RWPE2 (cell line): ENCODE measurements at regions not wholly inside any gene's neighbourhood (a gene's known extent, or its start where the extent isn't known, plus 50 kb on each side); places are given as distances from the start of the nearest gene placed in this dataset.

Experiments
- ATAC-seq: fragments of 200-7000 bp; cut with Tn5 transposase; 3 replicates; pipeline ENCODE4 v1.9.1; 2021; ENCODE audit warnings: low read depth
- DNase-seq: peaks from one replicate; pipeline ENCODE4 v3.0.0-alpha.2; 2020; ENCODE audit warnings: low spot score
- H3K27ac ChIP-seq: fragments of 450-650 bp; 2 replicates; pipeline ENCODE4 v1.5.1; 2017; ENCODE audit warnings: mild to moderate bottlenecking; ENCODE audit not compliant: poor library complexity, severe bottlenecking
- H3K27me3 ChIP-seq: fragments of 250-450 bp; sonication (Bioruptor Pico); 2 replicates; pipeline ENCODE4 v1.5.1; 2021; ENCODE audit warnings: mild to moderate bottlenecking, moderate library complexity; ENCODE audit not compliant: insufficient read depth, poor library complexity, severe bottlenecking
- H3K36me3 ChIP-seq: fragments of 250-450 bp; sonication (Bioruptor Pico); 2 replicates; pipeline ENCODE4 v1.5.1; 2020; ENCODE audit warnings: low read depth, mild to moderate bottlenecking, moderate library complexity
- H3K4me1 ChIP-seq: fragments of 250-450 bp; sonication (Bioruptor Pico); 2 replicates; pipeline ENCODE4 v1.5.1; 2021; ENCODE audit warnings: mild to moderate bottlenecking, moderate library complexity; ENCODE audit not compliant: insufficient read depth, poor library complexity, severe bottlenecking
- H3K4me3 ChIP-seq: fragments of 250-450 bp; sonication (Bioruptor Pico); 2 replicates; pipeline ENCODE4 v1.5.1; 2021; ENCODE audit warnings: mild to moderate bottlenecking, moderate library complexity; ENCODE audit not compliant: severe bottlenecking
- H3K9me3 ChIP-seq: fragments of 250-450 bp; sonication (Bioruptor Pico); 2 replicates; pipeline ENCODE4 v1.5.1; 2021; ENCODE audit warnings: mild to moderate bottlenecking, moderate library complexity; ENCODE audit not compliant: severe bottlenecking
- TF ChIP-seq, protein P1 (sequence below): fragments of 450-650 bp; IDR thresholded peaks from one replicate; pipeline ENCODE4 v1.5.1; 2017; ENCODE audit warnings: mild to moderate bottlenecking, moderate library complexity; ENCODE audit not compliant: poor library complexity, severe bottlenecking

DNA sequence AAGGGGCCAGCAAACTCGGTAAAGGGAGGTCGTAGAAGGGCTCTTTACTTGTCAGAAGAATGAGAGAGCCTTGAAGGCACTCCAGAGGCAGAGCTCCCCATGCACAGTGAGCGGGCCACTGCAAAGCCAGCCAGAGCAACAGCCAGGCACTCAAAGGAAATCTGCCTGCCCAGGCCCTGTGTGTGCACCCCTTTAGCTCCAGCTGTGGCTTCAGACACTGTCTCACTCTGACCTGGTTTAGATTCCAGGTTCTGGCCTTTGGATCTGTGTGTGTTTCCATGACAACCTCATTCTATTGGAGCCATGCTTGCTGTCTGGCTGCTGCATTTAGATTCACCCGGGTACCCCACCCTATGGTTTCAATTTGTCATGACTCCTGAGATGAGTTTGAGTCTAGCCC is 170.3 kb downstream of the CAPZA3 start:
- Histone ChIP-seq H3K27ac (no peak overlapping the region), H3K36me3 (no peaks in the 10 kb centered on the region), H3K27me3 (no peaks in the 10 kb centered on the region), H3K4me3 (no peak overlapping the region), H3K4me1 (no peaks in the 10 kb centered on the region), H3K9me3 (no peaks in the 10 kb centered on the region)
- TF ChIP-seq, protein P1, sequence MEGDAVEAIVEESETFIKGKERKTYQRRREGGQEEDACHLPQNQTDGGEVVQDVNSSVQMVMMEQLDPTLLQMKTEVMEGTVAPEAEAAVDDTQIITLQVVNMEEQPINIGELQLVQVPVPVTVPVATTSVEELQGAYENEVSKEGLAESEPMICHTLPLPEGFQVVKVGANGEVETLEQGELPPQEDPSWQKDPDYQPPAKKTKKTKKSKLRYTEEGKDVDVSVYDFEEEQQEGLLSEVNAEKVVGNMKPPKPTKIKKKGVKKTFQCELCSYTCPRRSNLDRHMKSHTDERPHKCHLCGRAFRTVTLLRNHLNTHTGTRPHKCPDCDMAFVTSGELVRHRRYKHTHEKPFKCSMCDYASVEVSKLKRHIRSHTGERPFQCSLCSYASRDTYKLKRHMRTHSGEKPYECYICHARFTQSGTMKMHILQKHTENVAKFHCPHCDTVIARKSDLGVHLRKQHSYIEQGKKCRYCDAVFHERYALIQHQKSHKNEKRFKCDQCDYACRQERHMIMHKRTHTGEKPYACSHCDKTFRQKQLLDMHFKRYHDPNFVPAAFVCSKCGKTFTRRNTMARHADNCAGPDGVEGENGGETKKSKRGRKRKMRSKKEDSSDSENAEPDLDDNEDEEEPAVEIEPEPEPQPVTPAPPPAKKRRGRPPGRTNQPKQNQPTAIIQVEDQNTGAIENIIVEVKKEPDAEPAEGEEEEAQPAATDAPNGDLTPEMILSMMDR, result no peak
- no peak for ATAC-seq
- DNase-seq, result no peak

DNA sequence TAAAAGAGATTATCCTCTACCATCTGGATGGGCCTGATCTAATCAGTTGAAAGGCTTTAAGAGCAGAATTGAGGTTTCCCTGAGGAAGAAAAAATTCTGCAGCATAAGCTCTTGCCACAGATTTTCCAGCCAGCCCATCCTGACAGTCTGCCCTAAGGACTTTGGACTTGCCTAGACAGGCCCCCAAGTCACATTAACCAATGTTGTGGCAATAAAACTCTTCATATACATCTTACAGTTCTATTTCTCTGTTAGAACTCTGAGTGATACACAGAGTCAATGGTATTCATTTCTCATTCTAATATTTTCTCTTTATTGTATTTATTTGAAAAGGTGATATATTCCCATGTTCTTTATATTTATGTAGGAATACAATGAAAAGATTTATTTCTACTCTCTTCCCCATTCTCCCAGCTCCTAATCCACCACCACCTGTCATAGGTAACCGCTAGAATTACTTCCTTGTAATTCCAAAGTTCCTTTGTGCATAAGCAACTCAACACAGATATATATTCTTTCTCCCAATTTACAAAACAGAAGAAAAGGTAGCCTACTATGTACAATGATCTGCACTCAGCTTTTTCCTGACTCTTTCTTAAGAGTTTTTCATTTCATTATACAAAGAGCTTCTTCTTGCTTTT is 182.1 kb downstream of the CAPZA3 start:
- no peaks in the 10 kb centered on the region for H3K4me1 ChIP-seq
- H3K27me3 ChIP-seq, result no peaks in the 10 kb centered on the region
- DNase-seq, result no peak
- no peak overlapping the region for H3K4me3 ChIP-seq
- ATAC-seq, result no peak
- no peaks in the 10 kb centered on the region for H3K36me3 ChIP-seq
- no peaks in the 10 kb centered on the region for H3K9me3 ChIP-seq
- TF ChIP-seq, protein P1, result no peak
- H3K27ac ChIP-seq, result no peak overlapping the region

DNA sequence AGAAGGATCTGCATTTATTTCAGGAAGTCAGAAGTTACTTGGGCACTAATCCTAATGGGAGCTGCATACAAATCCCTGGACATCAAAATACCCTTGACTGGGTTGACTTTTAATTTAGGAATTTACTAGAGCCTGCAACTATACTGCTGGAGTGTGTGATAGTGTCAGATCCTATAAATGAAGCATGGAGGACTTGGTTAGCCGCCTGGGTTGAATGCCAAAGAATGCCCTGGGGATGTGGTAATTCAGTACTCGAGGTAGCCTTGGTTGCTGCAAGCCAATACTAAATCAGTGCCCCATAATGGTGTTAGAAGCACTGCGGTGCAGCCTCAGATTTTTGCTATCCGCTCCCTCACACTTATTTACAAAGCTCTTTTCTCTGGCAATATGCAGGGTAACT is 184.9 kb downstream of the CAPZA3 start:
- DNase-seq (no peak), ATAC-seq (no peak)
- Histone ChIP-seq H3K4me1 (no peaks in the 10 kb centered on the region), H3K27me3 (no peaks in the 10 kb centered on the region), H3K4me3 (no peak overlapping the region), H3K9me3 (no peaks in the 10 kb centered on the region), H3K36me3 (no peaks in the 10 kb centered on the region), H3K27ac (no peak overlapping the region)
- TF ChIP-seq, protein P1, result no peak

DNA sequence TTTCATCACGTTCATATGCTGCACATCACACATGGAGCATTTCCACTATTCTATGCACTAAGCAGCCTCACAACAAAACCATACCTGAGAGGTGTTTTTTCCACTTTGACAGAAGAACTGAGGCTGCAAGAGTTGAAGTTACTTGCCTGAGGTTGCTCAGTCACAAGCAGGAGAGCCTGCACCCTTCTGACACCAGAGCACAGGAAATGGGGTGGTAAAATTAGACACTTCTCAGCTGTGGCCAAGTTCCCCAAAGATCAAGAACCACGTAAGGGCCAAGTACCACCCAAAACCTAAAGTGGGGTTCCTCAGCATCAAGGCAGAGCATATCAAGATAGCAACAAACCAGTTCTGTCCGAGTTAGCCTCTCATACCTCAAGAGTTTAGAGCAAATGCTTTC is 185.8 kb downstream of the CAPZA3 start:
- Histone ChIP-seq H3K4me3 (no peak overlapping the region), H3K27me3 (no peaks in the 10 kb centered on the region), H3K9me3 (no peaks in the 10 kb centered on the region), H3K27ac (no peak overlapping the region), H3K4me1 (no peaks in the 10 kb centered on the region), H3K36me3 (no peaks in the 10 kb centered on the region)
- TF ChIP-seq, protein P1, result no peak
- DNase-seq (no peak), ATAC-seq (no peak)

DNA sequence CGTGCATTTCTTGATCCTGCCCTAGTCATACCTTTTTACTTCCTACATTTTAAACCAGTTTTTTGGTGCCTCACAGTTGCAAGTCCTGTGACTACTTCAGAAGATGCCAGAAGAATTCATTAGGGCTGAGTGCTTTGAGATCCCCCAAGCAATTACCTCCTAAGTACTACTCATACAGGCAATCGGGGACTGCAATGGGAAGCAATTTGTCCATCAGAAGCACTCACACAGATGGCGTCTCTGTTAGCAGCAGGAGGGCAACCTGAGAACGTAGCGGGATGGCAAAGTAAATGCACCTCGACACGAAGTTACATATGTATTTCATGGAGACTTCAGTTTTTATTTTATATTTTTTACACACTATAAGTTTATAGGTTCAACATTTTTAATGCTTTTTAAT is 188.3 kb downstream of the CAPZA3 start:
- DNase-seq, result no peak
- TF ChIP-seq, protein P1, result no peak
- Histone ChIP-seq H3K9me3 (no peaks in the 10 kb centered on the region), H3K36me3 (no peaks in the 10 kb centered on the region), H3K27me3 (no peaks in the 10 kb centered on the region), H3K4me3 (no peak overlapping the region), H3K4me1 (no peaks in the 10 kb centered on the region), H3K27ac (no peak overlapping the region)
- ATAC-seq, result no peak
